WI38 (cell line): ENCODE measurements at regions not wholly inside any gene's neighbourhood (a gene's known extent, or its start where the extent isn't known, plus 50 kb on each side); places are given as distances from the start of the nearest gene placed in this dataset.
"Not testable (repeated sequence)": the region's sequence is repeated elsewhere in the genome, so short reads cannot be mapped to it uniquely, and the experiment has no call there.

Experiments
- H3K4me3 ChIP-seq: 2 replicates; pipeline ENCODE4 v1.5.1; 2011; ENCODE audit warnings: low read depth, mild to moderate bottlenecking, control low read depth, low read length
- CTCF ChIP-seq: IDR thresholded peaks from 2 replicates; pipeline ENCODE4 v1.5.1; 2012; ENCODE audit warnings: low read depth, mild to moderate bottlenecking, control low read depth, low read length

DNA sequence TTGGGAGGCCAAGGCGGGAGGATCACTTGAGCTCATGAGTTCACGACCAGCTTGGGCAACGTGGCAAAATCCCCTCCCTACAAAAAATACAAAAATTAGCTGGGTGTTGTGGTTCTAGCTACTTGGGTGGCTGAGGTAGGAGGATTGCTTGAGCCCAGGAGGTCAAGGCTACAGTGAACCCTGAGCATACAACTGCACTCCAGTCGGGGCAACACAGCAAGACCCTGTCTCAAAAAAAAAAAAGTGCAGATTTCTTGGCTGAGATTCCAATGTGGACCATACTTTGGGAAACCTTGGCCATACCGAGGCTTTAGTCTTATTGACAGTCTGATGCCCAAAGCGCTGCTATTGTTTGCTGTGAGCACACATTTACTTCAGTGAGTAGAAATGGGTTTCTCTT is 113.6 kb upstream of the CLINT1 start:
- TF ChIP-seq CTCF, result no peak

GRCh38 chr5:157971571-157972216 is 112.7 kb upstream of the CLINT1 start:
- TF ChIP-seq CTCF, result no peak
- no peak overlapping the region for H3K4me3 ChIP-seq

More for the DNA sequence above, 113.6 kb upstream of the CLINT1 start:
- no peak overlapping the region for H3K4me3 ChIP-seq

DNA sequence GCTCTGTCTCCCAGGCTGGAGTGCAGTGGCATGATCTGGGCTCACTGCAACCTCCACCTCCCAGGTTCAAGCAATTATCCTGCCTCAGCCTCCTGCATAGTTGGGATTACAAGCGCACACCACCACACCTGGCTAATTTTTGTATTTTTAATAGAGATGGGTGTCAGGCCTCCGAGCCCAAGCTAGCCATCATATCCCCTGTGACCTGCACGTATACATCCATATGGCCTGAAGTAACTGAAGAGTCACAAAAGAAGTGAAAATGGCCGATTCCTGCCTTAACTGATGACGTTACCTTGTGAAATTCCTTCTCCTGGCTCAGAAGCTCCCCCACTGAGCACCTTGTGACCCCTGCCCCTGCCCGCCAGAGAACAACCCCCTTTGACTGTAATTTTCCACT is 109.6 kb upstream of the CLINT1 start:
- H3K4me3 ChIP-seq, result not testable (repeated sequence)

- no peak for TF ChIP-seq CTCF
Observed at GRCh38 chr5:157965989-157966388, 107.0 kb upstream of the CLINT1 start.

DNA sequence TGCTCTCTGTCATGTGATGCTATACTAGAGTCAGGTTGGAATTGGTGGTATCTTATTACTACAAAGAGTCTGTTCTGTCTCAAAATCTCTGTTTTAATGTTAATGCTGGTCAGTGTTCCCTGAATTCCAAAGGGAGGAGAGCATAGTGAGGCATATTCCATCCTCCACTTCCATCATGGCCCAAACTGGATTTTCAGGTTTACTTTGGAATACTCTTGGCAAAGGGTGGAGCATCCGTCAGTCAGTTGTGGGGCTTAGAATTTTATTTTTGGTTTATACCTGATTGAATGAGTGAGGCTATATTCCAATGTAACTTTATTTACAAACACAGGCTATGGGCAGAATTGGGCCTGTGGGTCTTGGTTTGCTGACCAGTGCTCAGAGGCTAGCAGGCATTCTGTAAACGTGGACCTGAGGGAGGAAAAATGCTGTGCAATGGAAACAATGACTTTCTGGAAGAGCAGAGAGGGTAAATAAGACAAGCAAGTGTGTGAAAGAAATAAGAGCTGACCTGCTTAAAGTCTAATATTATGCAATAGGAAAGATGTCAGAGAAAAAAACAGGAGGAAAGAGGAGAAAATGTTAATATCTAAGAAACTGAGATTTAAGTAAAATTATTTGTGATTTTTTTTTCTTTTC is 106.2 kb upstream of the CLINT1 start:
- no peak overlapping the region for H3K4me3 ChIP-seq
- TF ChIP-seq CTCF, result no peak

More at GRCh38 chr5:157965989-157966388, 107.0 kb upstream of the CLINT1 start:
- H3K4me3 ChIP-seq, result no peak overlapping the region

GRCh38 chr5:157963761-157964160 is 104.8 kb upstream of the CLINT1 start:
- no peak for TF ChIP-seq CTCF
- no peak overlapping the region for H3K4me3 ChIP-seq

- TF ChIP-seq CTCF, result no peak
- no peak overlapping the region for H3K4me3 ChIP-seq
Observed at GRCh38 chr5:157963244-157963643, 104.3 kb upstream of the CLINT1 start.

GRCh38 chr5:157962686-157963085 is 103.7 kb upstream of the CLINT1 start:
- not testable (repeated sequence) for H3K4me3 ChIP-seq
